ENCODE measurements at regions not wholly inside any gene's neighbourhood (a gene's known extent, or its start where the extent isn't known, plus 50 kb on each side); places are given as distances from the start of the nearest gene placed in this dataset.
"Not testable (repeated sequence)": the region's sequence is repeated elsewhere in the genome, so short reads cannot be mapped to it uniquely, and the experiment has no call there.

- DNase-seq (no peak), ATAC-seq (no peak)
Measured at GRCh38 chr3:190192087-190192486, 71.4 kb upstream of the P3H2 start.

GRCh38 chr3:190188197-190188596 is 67.5 kb upstream of the P3H2 start:
- ATAC-seq (no peak), DNase-seq (no peak)

GRCh38 chr3:190183121-190183520 is 62.4 kb upstream of the P3H2 start:
- ATAC-seq (no peak), DNase-seq (no peak)

- ATAC-seq = no peak
- DNase-seq = no peak
Measured at GRCh38 chr3:190182418-190183043, 61.8 kb upstream of the P3H2 start.

- ATAC-seq = no peak
- DNase-seq = no peak
Measured at GRCh38 chr3:190180268-190180667, 59.6 kb upstream of the P3H2 start.

- no peak for DNase-seq
- ATAC-seq = no peak
Measured at GRCh38 chr3:190178779-190179178, 58.1 kb upstream of the P3H2 start.

- ATAC-seq = not testable (repeated sequence)
Measured at GRCh38 chr3:190176933-190177525, 56.3 kb upstream of the P3H2 start.

GRCh38 chr3:190176106-190176505 is 55.4 kb upstream of the P3H2 start:
- DNase-seq, ATAC-seq: not testable (repeated sequence)

More at GRCh38 chr3:190176933-190177525, 56.3 kb upstream of the P3H2 start:
- not testable (repeated sequence) for DNase-seq

GRCh38 chr3:190175490-190175889 is 54.8 kb upstream of the P3H2 start:
- no peak for DNase-seq

GRCh38 chr3:190174471-190174870 is 53.8 kb upstream of the P3H2 start:
- DNase-seq (no peak), ATAC-seq (no peak)

More at GRCh38 chr3:190175490-190175889, 54.8 kb upstream of the P3H2 start:
- ATAC-seq = no peak

GRCh38 chr3:190173426-190173825 is 52.7 kb upstream of the P3H2 start:
- ATAC-seq (no peak), DNase-seq (no peak)

GRCh38 chr3:190172751-190173150 is 52.1 kb upstream of the P3H2 start:
- no peak for ATAC-seq

More at GRCh38 chr3:190172751-190173150, 52.1 kb upstream of the P3H2 start:
- no peak for DNase-seq

Data from stimulated activated naive CD8-positive, alpha-beta T cell treated with anti-CD3 and anti-CD28 coated beads, Interleukin-15, Interleukin-2, amounts not matched to agents 100 U/mL and 50 U/mL, for 24 hours (primary cell).